Activated T-helper 1 cell treated with Interleukin-2 at 50 U/mL for 16 hours (primary cell): ENCODE measurements at regions not wholly inside any gene's neighbourhood (a gene's known extent, or its start where the extent isn't known, plus 50 kb on each side); places are given as distances from the start of the nearest gene placed in this dataset.

Experiments
- DNase-seq: peaks from one replicate; pipeline ENCODE4 v3.0.0-alpha.2; 2020; ENCODE audit warnings: low read depth

DNA sequence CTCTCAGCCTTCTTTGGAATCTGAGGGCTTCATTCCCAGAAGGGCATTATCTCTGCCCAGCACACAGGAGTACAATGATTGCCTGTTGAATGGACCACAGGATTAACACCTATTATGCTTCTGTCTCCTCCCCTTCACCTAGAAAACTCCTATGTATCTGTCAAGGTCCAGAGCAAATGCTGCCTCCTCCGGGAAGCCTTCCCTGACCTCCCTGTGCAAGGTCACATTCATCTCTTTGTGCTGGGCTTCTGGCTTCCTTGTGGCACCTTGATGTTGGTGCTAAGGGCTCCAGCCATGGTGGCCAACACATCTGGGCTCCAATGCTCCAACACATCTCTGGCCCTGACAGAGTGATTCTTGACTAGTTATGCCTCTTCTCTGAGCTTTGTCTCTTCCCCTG is 49.9 kb upstream of the ATP2B2 start:
- no peak for DNase-seq

- no peak for DNase-seq
These were observed 50.9 kb upstream of the ATP2B2 start for GRCh38 chr3:10556312-10556711.

- no peak for DNase-seq
These were observed 51.9 kb upstream of the ATP2B2 start for GRCh38 chr3:10557250-10557649.

DNA sequence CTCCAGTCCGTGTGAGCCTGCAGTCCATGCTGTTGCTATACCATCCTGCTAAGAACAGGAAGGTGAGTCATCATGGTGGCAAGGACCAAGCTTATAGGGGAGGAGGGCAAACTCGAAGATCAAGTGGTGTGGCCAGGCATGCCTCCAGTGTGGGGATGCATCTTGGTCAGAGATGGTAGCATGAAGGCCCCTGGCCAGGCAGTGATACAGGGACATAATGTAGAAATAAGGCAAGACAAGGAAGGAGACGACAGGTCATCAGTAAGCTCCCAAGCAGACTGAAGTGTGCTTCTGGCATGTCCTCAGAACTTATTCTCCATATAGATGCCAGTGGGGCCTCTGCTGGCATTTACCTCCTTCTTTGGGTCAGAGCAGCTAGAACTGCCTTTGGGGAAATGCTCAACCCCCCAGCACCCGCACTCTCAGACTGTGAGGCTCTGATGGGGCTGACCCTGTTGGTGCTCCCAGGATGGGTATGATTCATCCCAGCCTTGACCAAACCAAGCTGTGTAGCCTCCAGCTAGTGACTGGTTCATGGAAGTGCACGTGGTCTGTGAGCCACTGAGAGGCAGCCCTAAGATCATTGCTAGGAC is 52.5 kb upstream of the ATP2B2 start:
- DNase-seq = no peak

GRCh38 chr3:10558736-10559135 is 53.4 kb upstream of the ATP2B2 start:
- DNase-seq = no peak

GRCh38 chr3:10560060-10560861 is 54.9 kb upstream of the ATP2B2 start:
- DNase-seq = no peak

DNA sequence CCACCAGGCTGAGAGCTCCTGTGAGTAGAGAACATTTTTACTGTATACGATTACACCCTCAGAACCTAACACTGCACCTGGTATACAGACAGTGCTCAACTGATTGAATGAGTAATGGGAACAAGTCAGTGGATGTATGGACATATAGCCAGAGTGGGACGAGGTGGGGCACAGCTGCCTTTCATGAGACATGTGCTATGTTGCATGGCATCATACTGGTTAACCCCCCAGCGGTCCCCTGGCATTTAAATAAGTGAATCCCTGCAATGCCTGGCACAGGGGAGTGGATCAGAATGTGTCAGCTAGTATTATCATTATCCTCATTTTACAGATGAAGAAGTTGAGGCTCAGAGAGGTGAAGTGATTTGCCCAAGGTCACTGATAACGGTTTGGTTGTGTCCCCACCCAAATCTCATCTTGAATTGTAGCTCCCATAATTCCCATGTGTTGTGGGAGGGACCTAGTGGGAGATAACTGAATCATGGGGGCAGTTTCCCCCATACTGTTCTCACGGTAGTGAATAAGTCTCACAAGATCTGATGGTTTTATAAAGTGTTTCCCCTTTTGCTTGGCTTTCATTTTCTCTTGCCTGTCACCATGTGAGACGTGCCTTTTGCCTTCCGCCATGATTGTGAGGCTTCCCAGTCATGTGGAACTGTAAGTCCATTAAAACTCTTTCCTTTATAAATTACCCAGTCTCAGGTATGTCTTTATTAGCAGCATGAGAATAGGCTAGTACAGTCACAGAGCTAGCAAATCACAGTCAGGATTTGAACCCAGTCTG is 56.0 kb upstream of the ATP2B2 start:
- no peak for DNase-seq

DNA sequence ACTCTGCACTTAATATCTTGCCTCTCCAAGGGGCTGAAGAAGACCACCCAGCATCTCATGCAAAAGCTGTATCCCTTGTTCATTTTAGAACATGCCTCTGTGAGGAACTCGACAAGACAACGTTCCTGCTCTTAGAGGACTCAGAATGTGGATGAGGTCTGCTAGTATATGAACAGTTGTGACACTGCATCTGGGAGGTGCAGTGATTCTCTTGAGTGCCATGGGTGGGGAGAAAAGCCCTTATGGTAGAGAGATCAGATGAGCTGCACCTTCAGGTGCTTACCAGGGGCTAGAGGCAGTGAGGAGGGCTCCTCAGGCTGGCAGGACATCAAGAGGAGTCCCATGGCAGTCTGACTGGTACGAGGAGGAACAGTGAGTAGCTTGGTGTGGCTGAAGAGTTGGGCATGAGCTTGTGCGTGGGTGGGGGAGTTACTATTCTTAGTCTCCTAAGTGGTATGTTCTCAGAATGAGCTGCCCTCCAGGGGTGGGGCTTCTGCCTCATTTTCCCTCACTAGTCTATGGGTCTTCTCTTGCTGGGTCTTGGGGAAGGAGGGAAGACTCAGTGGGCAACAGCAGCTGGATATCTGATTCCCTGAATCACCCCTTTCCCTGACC is 56.7 kb upstream of the ATP2B2 start:
- DNase-seq = no peak

- no peak for DNase-seq
These were observed 58.0 kb upstream of the ATP2B2 start for GRCh38 chr3:10563396-10563795.

- no peak for DNase-seq
These were observed 60.4 kb upstream of the ATP2B2 start for GRCh38 chr3:10565814-10566213.

GRCh38 chr3:10566451-10566850 is 61.1 kb upstream of the ATP2B2 start:
- DNase-seq = no peak

DNA sequence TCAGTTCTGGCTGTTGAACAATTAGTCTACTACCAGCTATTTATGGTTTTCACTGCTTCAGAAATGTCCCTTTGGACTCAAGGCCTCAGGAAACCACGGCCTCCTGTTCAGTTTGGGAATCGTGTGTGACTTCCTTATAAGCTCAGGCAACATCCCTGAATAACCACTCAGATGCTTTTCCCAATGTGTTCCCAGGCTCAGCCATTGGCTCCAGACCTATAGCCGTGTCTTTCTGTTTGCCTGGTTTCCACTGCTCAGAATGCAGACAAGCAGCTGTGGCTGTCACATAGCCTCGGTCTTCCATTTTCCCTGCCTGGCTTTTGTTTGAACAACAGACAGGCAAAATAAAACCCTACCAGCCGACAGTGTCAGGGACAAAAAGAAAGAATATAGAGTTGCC is 63.2 kb upstream of the ATP2B2 start:
- no peak for DNase-seq

GRCh38 chr3:10570196-10570946 is 65.0 kb upstream of the ATP2B2 start:
- no peak for DNase-seq

DNA sequence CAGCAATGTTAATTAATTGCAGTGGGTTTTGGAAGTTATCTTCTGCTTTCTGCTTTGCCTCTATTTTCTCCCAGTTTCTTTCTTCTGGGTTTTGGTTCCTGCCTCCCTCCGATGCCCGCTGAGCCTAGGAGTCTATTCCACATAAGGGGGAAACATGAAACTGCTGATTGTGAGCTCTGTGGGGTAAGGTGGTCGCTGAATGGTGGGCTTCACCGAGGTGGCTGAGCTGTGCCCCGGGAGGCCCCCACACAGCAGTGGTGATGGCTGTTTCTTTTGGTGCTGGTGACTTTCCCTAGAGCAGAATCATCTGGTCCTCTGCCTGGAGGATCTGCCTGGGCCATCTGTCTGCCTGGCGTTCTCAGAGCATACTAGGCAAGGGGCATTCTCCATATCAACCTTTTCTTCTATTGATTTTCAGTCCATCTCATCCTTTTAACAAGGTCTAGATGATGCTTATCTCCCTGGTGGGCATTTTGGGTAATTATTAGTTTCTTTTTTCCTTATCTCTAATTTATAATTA is 68.8 kb upstream of the ATP2B2 start:
- no peak for DNase-seq

GRCh38 chr3:10575601-10576160 is 70.3 kb upstream of the ATP2B2 start:
- no peak for DNase-seq

GRCh38 chr3:10577486-10577885 is 72.1 kb upstream of the ATP2B2 start:
- no peak for DNase-seq

GRCh38 chr3:10580426-10580825 is 75.0 kb upstream of the ATP2B2 start:
- DNase-seq = no peak

DNA sequence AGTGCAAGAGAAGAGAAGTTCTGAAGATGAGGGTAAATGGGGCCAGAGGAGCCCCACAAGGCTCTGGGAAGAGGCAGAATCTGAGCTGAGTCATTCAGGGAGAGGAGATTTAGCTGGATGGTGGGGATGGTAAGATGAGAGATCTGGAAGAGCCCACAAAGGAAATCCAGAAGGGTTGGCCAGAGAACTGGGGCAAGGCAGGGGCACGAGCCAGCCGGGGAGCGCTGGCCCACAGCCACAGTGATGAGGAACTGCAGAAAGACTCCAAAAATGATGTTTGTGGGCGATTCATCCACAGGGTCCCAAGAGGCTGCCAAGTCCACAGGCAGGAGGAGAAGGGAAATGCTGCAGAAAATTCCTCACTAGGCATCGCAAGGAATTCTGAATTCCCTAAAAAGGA is 75.9 kb upstream of the ATP2B2 start:
- no peak for DNase-seq

GRCh38 chr3:10581716-10582115 is 76.3 kb upstream of the ATP2B2 start:
- DNase-seq = no peak

DNA sequence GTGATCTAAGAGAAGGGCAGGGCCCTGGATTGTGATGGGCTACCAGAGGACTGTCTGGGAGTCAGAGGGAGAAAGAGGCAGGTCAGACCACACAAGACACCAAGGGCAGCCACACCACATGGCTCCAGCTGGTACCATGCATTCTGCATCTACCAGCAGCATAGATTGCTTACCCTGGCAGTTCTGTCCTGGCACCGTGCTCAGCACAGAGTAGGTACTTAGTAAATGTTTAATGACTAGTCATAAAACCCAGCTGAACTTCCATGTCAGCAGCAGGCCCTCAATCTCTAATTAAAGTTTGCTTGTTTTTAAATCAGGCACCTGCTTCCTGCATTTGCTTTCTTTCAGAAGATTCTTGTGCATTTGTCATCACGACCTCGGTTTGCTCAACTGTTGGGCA is 77.3 kb upstream of the ATP2B2 start:
- DNase-seq = no peak
